Mesendoderm (in vitro differentiated cells): ENCODE measurements at regions not wholly inside any gene's neighbourhood (a gene's known extent, or its start where the extent isn't known, plus 50 kb on each side); places are given as distances from the start of the nearest gene placed in this dataset.
"Not testable (repeated sequence)": the region's sequence is repeated elsewhere in the genome, so short reads cannot be mapped to it uniquely, and the experiment has no call there.

Experiments used
- DNase-seq: peaks from one replicate; pipeline ENCODE4 v3.0.0; 2013
- H2AK5ac ChIP-seq: 2 replicates; pipeline ENCODE4 v1.6.1; 2013; ENCODE audit warnings: low read length, inconsistent platforms
- H2BK120ac ChIP-seq: 2 replicates; pipeline ENCODE4 v1.6.1; 2013; ENCODE audit warnings: low read depth, mild to moderate bottlenecking, low read length, moderate library complexity, mixed read lengths
- H2BK15ac ChIP-seq: replicated peaks from 2 replicates; pipeline ENCODE4 v1.6.1; 2013; ENCODE audit warnings: low read depth, mild to moderate bottlenecking, moderate library complexity
- H2BK5ac ChIP-seq: 2 replicates; pipeline ENCODE4 v1.6.1; 2013; ENCODE audit warnings: low read length, inconsistent platforms
- H3K18ac ChIP-seq: 2 replicates; pipeline ENCODE4 v1.6.1; 2013; ENCODE audit warnings: mild to moderate bottlenecking, low read length, mixed read lengths
- H3K23ac ChIP-seq: one replicate; pipeline ENCODE4 v1.6.1; 2013; ENCODE audit warnings: low read length
- H3K27ac ChIP-seq: 2 replicates; pipeline ENCODE4 v1.5.1; 2013; ENCODE audit warnings: low read depth, mild to moderate bottlenecking, inconsistent platforms, low read length, moderate library complexity
- H3K27me3 ChIP-seq: 2 replicates; pipeline ENCODE4 v1.6.1; 2013; ENCODE audit warnings: low read length, control low read depth, mild to moderate bottlenecking, inconsistent platforms; ENCODE audit not compliant: insufficient read depth, poor library complexity
- H3K36me3 ChIP-seq: 2 replicates; pipeline ENCODE4 v1.6.1; 2013; ENCODE audit warnings: low read length, inconsistent platforms; ENCODE audit not compliant: control insufficient read depth, insufficient read depth
- H3K4ac ChIP-seq: one replicate; pipeline ENCODE4 v1.6.1; 2013; ENCODE audit warnings: low read depth, mild to moderate bottlenecking, low read length, moderate library complexity
- H3K4me1 ChIP-seq: 2 replicates; pipeline ENCODE4 v1.6.1; 2013; ENCODE audit warnings: low read depth, low read length, inconsistent platforms; ENCODE audit not compliant: control insufficient read depth
- H3K4me2 ChIP-seq: 2 replicates; pipeline ENCODE4 v1.6.1; 2013; ENCODE audit warnings: low read length
- H3K4me3 ChIP-seq: 2 replicates; pipeline ENCODE4 v1.5.1; 2013; ENCODE audit warnings: mild to moderate bottlenecking, low read length
- H3K56ac ChIP-seq: one replicate; pipeline ENCODE4 v1.6.1; 2013; ENCODE audit warnings: low read length
- H3K79me1 ChIP-seq: 2 replicates; pipeline ENCODE4 v1.6.1; 2013; ENCODE audit warnings: low read length, inconsistent platforms
- H3K79me2 ChIP-seq: 2 replicates; pipeline ENCODE4 v1.6.1; 2013; ENCODE audit warnings: mild to moderate bottlenecking, low read length; ENCODE audit not compliant: control insufficient read depth, insufficient read depth
- H3K9ac ChIP-seq: 2 replicates; pipeline ENCODE4 v1.6.1; 2013; ENCODE audit warnings: low read length, inconsistent platforms
- H4K5ac ChIP-seq: one replicate; pipeline ENCODE4 v1.6.1; 2013; ENCODE audit warnings: low read length
- H4K8ac ChIP-seq: one replicate; pipeline ENCODE4 v1.6.1; 2013; ENCODE audit warnings: low read depth, mild to moderate bottlenecking, control low read depth, low read length, moderate library complexity
- WGBS: extraction: QIAGEN DNeasy Blood & Tissue Kit; methylation state at CpG from one replicate; pipeline ENCODE4 v1.1.7; 2013; ENCODE audit warnings: low lambda C conversion rate, missing lambda C conversion rate; ENCODE audit not compliant: insufficient coverage; ENCODE audit errors: extremely low coverage; 5-methylcytosine and 5-hydroxymethylcytosine counted together

- H2BK120ac ChIP-seq, H2AK5ac ChIP-seq, H3K4me1 ChIP-seq, H3K27me3 ChIP-seq, H3K4me3 ChIP-seq, H3K23ac ChIP-seq, H4K5ac ChIP-seq, H3K9ac ChIP-seq, H3K56ac ChIP-seq, H2BK5ac ChIP-seq, H3K79me2 ChIP-seq, H3K4ac ChIP-seq, DNase-seq, H2BK15ac ChIP-seq, H3K79me1 ChIP-seq, H3K27ac ChIP-seq, H3K4me2 ChIP-seq, H4K8ac ChIP-seq, H3K18ac ChIP-seq, H3K36me3 ChIP-seq: not testable (repeated sequence)
- WGBS: no CpG with 5 or more reads among the region's 15 CpGs
These were observed 88.3 kb downstream of the NSUN5 start for GRCh38 chr7:73220357-73220756.

- H3K56ac ChIP-seq, H2BK5ac ChIP-seq, H3K23ac ChIP-seq, H3K36me3 ChIP-seq, H3K4me1 ChIP-seq, DNase-seq, H2AK5ac ChIP-seq, H4K8ac ChIP-seq, H2BK15ac ChIP-seq, H3K27ac ChIP-seq, H3K79me1 ChIP-seq, H3K4me3 ChIP-seq, H4K5ac ChIP-seq, H3K18ac ChIP-seq, H2BK120ac ChIP-seq, H3K4ac ChIP-seq, H3K4me2 ChIP-seq, H3K9ac ChIP-seq, H3K27me3 ChIP-seq, H3K79me2 ChIP-seq: not testable (repeated sequence)
- WGBS: no CpG with 5 or more reads among the region's 2 CpGs
These were observed 89.8 kb downstream of the NSUN5 start for GRCh38 chr7:73218802-73219201.

GRCh38 chr7:73216046-73216675 is 92.5 kb downstream of the NSUN5 start:
- not testable (repeated sequence) for H3K4ac ChIP-seq, H4K5ac ChIP-seq, DNase-seq, H2BK15ac ChIP-seq, H2BK5ac ChIP-seq, H3K27ac ChIP-seq, H3K4me3 ChIP-seq, H3K56ac ChIP-seq, H3K79me2 ChIP-seq, H3K27me3 ChIP-seq, H3K4me1 ChIP-seq, H3K36me3 ChIP-seq, H3K23ac ChIP-seq, H3K18ac ChIP-seq, H3K79me1 ChIP-seq, H3K9ac ChIP-seq, H2AK5ac ChIP-seq, H3K4me2 ChIP-seq, H4K8ac ChIP-seq, H2BK120ac ChIP-seq
- WGBS: no CpG with 5 or more reads among the region's 10 CpGs

GRCh38 chr7:73215232-73215631 is 93.4 kb downstream of the NSUN5 start:
- H3K79me1 ChIP-seq, H3K18ac ChIP-seq, H2BK120ac ChIP-seq, DNase-seq, H3K23ac ChIP-seq, H2AK5ac ChIP-seq, H3K9ac ChIP-seq, H2BK15ac ChIP-seq, H3K27ac ChIP-seq, H3K56ac ChIP-seq, H3K4me2 ChIP-seq, H3K4me3 ChIP-seq, H3K36me3 ChIP-seq, H3K27me3 ChIP-seq, H3K79me2 ChIP-seq, H3K4ac ChIP-seq, H3K4me1 ChIP-seq, H2BK5ac ChIP-seq, H4K5ac ChIP-seq, H4K8ac ChIP-seq: not testable (repeated sequence)
- no CpG with 5 or more reads among the region's 7 CpGs for WGBS

GRCh38 chr7:73214471-73214870 is 94.2 kb downstream of the NSUN5 start:
- not testable (repeated sequence) for H4K8ac ChIP-seq, H3K23ac ChIP-seq, H3K4me3 ChIP-seq, H3K79me1 ChIP-seq, H3K4ac ChIP-seq, H4K5ac ChIP-seq, H3K27me3 ChIP-seq, H3K27ac ChIP-seq, H3K18ac ChIP-seq, H2AK5ac ChIP-seq, H3K79me2 ChIP-seq, H3K4me2 ChIP-seq, H3K4me1 ChIP-seq, H2BK15ac ChIP-seq, H3K36me3 ChIP-seq, H3K56ac ChIP-seq, H2BK5ac ChIP-seq, H3K9ac ChIP-seq, H2BK120ac ChIP-seq
- WGBS: no CpG with 5 or more reads among the region's 4 CpGs
- DNase-seq: peak; percentile 7

GRCh38 chr7:73213076-73213475 is 95.5 kb downstream of the NSUN5 start:
- H3K9ac ChIP-seq, H4K5ac ChIP-seq, H2AK5ac ChIP-seq, H3K23ac ChIP-seq, H2BK5ac ChIP-seq, H3K27ac ChIP-seq, H3K4ac ChIP-seq, H3K18ac ChIP-seq, H4K8ac ChIP-seq, H2BK15ac ChIP-seq, H3K4me2 ChIP-seq, H2BK120ac ChIP-seq, H3K27me3 ChIP-seq, H3K56ac ChIP-seq, H3K36me3 ChIP-seq, H3K79me2 ChIP-seq, H3K4me1 ChIP-seq, DNase-seq, H3K79me1 ChIP-seq, H3K4me3 ChIP-seq: not testable (repeated sequence)
- no CpG with 5 or more reads among the region's 7 CpGs for WGBS
